UCSD-AML1 (cell line): ENCODE measurements at regions not wholly inside any gene's neighbourhood (a gene's known extent, or its start where the extent isn't known, plus 50 kb on each side); places are given as distances from the start of the nearest gene placed in this dataset.

Experiments
- DNase-seq: peaks from one replicate; lab custom pipeline; 2025; ENCODE audit not compliant: unreplicated experiment; lab: John Stamatoyannopoulos, UW

DNA sequence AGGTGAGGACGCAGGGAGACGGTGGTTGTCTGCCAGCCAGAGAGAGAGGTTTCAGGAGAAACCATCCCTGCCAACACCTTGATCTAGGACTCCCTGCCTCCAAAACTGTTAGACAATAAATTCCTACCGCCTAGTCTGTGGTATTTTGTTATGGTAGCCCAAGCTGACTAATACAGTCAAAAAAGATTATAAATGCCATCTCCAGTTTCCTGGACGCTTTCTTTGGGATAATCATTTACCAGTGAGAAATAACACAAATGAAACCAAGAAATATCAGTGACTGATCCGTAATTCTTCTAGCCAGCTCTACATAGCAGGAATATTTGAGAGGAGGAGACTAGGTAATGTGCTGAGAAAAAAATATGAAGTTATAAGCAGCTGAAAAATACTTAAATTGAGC is 707.8 kb upstream of the LMCD1 start:
- no peak for DNase-seq

DNA sequence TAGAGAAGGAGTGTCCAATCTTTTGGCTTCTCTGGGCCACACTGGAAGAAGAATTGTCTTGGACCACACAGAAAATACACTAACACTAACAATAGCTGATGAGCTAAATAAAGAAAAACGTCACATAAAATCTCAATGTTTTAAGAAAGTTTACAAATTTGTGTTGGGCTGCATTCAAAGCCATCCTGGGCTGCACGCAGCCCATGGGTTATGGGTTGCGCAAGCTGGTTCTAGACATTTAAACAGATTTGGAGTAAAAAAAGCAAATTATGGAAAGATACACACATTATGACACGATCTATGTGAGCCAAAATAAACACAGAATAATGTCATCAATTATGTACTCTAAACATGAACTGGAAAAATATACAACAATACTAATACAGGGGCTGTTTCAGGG is 703.3 kb upstream of the LMCD1 start:
- DNase-seq = no peak

DNA sequence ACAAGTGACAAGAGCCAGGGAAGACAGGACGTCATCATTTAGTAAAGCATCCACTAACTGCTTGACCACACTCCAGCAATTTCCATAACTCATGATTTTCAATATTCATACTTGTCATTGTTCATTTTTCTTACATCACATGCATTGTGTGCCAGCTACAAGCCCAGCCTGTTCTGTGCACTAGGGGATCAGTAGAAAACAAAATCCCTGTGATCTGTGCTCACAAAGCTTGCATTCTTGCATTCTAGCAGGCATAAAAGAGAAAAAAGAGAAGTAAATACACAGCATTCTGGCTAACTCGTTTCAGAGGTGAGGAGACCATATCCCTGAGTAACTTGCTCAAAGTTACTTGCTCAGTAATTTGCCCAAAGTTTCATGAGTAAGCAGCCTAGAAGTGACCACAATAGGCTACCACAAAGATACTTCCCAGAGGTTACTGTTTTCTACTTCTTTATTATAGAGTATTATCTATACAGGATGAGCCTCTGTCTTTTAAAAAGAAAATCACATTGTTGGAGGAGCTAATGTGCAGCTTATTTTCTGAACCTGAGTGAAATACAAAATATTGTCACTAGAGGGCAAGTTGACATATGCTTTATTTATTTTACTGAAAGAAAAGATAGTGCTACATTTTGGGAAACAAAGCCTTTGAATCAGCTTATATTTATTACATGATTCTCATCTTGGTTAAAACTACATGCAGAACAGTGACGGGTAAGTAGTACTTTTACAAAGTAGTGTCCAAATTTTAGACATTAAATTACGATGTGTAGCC is 701.4 kb upstream of the LMCD1 start:
- DNase-seq = no peak

DNA sequence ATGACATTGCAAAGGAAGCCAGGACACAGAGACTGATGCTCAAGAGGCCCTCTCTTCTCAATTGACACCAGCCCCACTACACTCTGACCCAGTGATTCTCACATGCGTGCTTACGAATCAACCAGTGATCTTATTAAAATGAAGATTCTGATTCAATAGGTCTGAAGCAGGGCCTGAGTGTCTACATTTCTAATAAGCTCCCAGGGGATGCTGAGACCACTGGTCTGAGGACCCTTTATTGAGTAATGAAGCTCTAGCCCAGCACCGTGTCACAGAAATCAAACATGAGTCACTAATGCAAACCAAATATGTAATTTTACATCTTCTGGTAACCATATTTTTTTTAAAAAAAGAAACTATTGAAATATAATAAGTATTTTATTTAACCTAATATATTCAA is 689.1 kb upstream of the LMCD1 start:
- DNase-seq = no peak

DNA sequence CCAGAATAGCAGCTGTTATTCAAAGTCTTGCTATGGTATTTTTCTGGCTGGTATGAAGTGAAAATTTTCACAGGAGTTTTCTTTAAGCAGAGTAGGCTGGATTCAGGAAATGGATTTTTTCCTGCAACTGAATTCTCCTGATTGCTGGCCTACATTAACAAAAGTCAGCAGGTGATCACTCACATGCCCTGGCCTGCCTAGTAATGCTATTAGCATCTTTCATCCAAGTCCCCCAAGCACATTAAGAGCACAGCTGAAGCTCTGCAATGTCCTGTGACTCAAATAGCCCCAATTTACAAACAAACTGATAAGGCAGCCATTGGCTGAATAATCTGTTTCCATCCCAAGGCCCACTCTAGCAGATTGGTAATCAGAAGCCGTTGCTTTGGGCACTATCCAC is 688.3 kb upstream of the LMCD1 start:
- no peak for DNase-seq

DNA sequence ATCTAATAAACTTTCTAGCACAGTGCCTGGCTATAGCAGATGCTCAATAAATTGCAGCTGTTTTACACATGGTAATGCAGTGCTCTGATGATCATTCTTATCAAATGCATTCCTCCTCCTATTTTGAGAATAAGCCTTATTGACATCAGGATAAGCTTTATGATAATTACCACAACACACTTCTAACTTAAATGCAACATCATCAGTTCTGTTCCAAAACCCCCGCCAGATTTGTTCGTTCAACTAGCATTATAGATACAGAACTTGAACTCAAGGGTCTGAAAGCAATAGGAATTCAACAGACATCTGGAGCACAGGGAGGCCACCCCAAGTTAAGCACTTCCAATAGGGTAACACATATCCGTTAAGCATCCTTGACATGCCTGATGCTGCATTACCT is 684.4 kb upstream of the LMCD1 start:
- no peak for DNase-seq

DNA sequence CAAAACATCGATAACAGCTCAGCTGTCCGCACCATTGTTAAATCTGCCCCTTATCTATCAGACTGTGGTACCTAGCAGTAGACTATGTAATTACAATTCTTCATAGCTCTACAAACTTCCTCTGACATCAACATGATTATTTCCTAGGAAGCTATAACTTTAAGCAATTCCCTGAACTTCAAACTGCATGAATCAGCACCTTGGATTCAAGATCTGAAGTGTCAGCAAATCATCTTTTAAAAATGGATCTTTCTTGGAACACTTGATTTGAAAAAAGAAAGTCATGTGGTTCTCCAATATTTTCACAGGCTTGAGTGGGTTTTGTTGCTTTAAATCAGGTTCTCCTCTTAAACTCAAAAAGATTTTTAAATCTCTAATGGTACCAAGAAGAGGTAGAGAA is 680.7 kb upstream of the LMCD1 start:
- DNase-seq = no peak

DNA sequence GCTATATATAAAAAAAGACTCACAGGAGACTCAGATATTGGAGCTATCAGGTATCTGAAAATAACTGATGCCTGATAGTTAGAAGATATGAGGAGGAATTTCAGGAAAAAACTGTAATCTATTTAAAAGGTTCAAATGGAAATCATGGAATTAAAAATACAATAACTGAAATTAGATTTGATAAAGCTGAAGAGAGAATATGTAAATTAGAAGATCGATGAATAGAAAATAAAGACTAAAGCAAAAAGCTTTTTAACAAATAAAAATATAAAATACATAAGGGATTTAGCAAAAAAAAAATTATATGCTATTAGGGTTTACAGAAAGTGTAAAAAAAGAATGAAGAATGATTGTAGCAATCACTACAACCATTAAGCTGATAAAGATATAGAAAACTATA is 679.8 kb upstream of the LMCD1 start:
- DNase-seq = no peak

DNA sequence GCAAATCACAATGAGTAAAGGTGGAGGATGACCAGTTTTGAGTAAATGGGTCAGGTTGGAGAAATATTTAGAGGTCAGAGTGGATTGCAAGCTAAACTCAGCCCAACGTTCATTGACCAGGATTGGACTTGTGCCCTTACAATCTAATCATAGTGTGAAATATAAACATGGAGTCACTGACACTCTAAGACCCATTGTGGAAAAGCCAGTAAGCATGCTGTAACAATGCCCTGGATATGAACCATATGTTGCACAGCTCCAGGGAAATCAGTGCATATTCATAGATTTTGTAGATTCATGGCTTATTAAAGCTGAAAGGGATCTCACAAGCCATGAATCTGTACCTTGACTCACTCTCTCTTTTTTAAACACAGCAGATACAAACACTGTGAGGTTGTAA is 660.2 kb upstream of the LMCD1 start:
- DNase-seq = no peak

DNA sequence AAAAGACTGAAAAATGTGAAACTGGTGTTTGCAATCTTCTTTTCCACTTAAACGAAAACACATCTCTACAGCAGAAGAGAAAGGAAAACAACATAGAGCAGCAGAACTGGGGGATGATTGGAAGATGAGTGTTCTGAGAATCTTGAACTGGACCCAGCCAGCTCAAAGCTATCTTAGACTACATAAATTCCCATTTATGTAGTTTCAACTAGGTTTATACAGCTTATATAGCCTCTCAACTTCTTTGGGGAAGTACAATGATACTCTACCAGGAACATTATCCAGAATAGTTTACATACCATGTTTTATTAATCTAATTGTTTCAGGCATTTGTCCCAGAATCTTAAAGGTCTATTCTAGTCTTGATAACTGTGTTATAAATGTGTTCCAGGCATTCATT is 658.2 kb upstream of the LMCD1 start:
- DNase-seq = no peak

DNA sequence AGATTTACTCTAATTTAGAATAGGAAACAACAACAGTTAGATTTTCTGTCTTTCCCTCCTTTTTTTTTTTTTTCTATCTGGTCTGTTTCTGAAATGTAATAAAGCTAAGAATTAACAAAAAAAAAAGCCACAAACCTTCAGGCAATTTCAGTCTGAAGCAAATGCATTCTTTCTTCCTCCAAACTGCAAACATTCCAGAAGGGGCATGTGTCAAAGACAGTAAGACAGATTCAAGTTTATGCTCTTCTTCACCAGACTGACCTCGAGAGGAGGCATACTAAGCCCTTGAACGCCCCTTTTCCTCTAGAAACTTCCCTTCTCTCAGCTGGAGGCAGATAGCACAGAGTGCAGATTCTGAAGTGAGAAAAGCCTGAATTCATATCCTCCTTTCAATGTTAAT is 654.6 kb upstream of the LMCD1 start:
- DNase-seq = no peak

DNA sequence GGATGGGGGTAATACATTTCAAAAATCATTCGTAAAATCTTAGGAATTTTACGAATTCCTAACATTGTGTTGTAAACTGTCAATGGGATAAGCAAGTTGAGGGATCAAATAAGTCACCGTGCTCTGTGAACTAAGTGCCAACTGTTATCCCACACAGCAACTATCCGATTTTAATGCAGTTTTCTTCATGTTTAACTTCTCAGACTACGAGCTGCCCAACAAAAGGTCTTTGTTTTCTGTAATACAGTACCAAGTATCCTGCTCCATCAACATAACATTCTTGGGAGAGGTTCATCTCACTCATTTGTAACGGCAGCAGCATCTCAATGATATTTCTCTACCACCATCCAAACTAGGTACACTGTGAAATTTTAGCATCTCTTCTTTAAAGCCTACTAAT is 654.1 kb upstream of the LMCD1 start:
- no peak for DNase-seq

DNA sequence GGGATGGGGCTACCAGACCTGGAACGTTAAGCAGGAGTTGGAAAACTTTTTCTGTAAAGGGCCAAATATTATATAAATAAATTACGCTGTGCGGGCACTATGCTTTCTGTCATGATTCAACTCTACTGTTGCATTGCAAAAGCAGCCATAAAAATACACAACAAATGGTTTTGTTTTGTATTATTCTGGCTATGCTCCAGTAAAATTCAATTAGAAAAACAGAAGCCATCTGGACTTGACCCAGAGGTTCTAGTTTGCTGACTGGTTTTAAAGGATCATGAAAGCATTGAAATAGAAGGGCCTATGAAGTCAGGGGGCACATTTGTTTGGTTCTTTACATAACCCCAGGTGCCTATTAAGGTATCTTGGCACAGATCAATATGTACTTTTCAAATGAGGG is 647.4 kb upstream of the LMCD1 start:
- DNase-seq = no peak

DNA sequence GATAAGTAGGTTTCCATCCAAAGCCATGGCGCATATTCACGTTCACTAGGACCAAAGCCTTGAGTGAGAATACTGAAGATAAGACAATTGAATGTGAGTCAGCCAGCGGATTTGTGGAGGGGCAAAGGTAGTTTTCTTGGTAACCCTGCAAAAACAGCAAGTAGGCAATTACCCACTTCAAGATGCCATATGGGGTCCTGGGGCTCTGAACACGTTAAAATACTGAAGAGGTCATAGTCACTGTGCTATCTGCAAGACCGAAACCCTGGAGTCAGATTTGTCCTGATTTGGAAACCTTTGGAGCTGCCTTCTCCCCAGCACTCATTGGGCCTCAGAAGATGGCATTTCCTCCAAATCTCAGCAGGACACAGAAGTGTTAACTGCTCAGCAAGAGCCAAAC is 646.9 kb upstream of the LMCD1 start:
- DNase-seq = no peak

DNA sequence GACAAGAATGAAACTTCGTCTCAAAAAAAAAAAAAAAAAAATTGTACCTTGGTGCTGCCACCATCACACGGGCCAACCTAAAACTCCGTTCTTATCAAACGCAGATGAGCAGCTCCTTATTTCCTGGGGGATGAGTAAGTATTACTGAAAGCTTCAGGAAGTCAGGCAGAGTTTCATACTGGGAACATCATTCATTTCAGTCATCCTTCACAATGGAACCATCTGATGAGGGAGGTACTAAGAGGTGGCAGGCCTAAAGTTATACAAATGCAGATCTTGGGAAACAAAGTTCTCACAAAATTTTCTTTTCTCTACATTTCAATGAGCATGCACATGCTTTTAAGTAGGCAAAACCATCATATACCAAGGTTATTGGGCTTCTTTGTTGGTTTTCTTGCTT is 636.0 kb upstream of the LMCD1 start:
- DNase-seq = no peak

DNA sequence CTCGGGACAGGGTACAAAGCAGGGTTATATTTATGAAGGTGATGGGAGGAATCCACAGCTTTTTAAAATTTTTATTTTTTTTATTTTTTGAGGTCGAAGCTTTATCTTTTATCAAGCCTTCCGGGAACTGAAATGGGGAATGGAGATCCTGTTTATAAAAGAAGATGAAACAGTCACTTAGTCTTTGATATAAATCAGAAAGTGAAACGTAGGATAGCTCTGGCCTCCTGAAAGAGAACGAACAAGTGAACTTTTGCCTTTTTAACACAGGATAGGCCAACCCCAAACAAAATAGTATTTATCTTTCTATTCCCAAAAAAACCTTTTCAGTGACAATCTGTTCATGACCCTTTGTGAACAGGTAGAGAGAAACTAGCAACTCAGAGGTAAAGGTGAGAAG is 634.0 kb upstream of the LMCD1 start:
- no peak for DNase-seq

DNA sequence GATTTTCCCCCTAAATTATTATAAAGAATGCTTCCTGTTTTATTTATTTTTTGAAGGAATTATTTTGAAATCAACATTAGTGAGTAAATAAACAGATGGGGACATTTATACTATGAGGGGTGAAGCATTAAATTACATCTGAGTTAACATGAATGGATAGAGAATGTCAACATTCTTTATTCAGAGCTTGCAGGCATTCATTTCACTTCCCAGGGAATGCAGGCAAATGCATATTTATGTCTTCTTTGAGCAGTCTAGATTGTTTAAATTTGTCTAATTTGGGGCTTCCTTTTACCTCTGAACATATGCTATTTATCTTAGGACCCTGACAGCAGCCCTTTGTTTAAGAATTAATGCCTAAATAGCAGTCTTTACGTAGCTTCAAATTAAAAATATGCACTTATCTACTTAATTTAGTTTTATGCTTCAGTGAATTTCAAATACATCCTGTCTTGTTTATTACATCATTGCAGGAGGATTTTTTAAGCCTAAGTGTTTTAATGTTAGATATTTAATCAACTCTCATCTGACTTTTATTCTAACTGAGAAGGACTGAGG is 630.5 kb upstream of the LMCD1 start:
- no peak for DNase-seq

DNA sequence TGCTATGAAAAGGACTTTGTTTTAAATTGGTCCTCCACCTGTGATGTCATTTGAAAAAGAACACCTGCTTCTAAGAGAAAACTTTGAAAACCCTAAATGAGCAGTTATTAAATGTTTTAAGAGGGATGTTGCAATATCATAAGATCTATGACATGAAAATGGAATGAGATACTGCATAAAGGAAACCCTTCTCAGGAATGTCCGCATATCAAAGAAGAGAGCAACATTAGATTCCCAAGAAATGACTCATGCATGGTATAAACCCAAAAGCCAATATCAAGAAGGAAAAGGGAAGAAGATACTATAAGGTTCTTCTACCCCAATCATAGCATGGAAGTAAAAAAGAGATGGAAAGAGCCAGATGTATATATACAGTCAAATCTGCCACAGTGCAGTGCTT is 627.5 kb upstream of the LMCD1 start:
- DNase-seq = no peak

DNA sequence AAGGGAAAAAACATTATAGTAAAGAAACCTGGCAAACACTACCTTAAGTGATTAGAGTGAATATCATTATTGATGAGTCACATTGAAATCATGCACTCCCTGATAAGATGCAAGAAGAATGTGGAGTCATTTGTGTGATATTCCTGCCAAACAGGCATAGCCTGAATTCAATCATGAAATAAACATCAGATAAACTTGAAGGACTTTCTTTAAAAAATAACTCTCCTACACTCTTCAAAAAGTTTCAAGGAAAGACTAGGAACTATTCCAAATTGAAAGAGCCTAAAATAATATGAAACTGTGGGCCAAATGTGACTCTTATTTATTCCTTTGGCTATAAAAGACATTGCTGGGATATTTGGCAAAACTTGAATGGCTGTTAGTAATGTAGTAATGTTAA is 625.7 kb upstream of the LMCD1 start:
- DNase-seq = no peak

DNA sequence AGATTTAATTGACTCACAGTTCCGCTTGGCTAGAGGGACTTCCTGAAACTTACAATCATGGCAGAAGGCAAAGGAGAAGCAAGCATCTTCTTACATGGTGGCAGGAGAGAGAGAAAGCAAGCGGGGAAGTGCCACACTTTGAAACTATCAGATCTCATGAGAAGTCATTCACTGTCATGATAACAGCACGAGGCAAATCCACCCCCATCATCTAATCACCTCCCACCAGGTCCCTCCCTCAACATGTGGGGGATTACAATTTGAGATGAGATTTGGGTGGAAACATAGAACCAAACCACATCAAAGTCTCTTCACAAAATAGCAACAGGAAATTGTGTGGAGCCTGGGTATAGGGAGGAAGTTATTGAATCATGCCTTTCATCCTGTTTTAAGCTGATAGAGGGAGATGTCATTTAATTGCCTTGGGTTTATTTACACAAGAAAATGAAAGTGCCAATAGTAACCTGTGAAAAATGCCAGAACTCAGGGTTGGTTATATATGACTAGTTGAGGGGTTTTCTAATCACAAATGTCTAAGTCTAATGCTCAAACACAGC is 624.8 kb upstream of the LMCD1 start:
- DNase-seq = no peak

DNA sequence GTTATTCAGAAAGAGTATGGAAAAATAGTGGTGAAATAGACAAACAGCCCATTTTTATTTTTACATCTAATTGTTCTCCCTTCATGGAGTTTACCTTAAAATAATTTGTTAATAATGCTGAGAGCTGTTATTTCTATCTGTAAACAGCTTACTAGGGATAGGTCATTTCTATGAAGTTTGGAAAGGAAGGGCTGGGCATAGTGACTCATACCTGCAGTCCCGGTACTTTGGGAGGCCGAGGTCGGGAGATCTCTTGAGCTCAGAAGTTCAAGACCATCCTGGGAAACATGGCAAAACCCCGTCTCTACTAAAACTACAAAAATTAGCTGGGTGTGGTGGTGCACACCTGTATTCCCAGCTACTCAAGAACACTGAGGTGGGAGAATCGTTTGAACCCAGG is 624.3 kb upstream of the LMCD1 start:
- DNase-seq = no peak

DNA sequence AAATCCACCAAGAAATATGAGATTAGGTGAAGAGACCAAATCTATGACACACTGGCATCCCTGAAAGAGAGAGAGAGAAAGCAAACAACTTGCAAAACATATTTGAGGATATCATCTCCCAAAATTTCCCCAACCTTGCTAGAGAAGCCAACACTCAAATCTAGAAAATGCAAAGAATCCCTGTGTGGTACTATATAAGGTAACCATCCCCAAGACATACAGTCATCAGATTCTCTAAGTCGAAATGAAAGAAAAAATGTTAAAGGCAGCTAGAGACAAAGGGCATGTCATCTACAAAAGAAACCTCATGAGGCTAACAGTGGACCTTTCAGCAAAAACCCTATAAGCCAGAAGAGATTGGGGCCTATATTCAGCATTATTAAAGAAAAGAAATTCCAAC is 622.1 kb upstream of the LMCD1 start:
- no peak for DNase-seq

DNA sequence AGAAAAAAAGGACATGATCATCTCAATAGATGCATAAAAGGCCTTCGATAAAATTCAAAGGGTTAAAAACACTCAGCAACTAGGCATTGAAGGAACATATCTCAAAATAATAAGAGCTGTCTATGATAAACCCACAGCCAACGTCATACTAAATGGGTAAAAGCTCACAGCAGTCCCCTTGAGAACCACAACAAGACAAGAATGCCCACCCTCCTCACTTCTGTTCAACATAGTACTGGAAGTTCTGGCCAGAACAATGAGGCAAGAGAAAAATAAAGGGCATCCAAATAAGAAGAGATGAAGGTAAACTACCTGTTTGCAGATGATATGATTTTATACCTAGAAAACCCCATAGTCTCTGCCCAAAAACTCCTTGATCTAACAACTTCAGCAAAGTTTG is 619.7 kb upstream of the LMCD1 start:
- no peak for DNase-seq
